ENCODE measurements at regions not wholly inside any gene's neighbourhood (a gene's known extent, or its start where the extent isn't known, plus 50 kb on each side); places are given as distances from the start of the nearest gene placed in this dataset.

GRCh38 chr1:239288820-239289554 lies 97.4 kb upstream of the CHRM3 start:
- Histone ChIP-seq H3K4me1 (ENCODE audit: control insufficient read depth in 2 of 2, insufficient read depth in 2 of 2, low read length in 2 of 2) (no peaks in the 10 kb centered on the region), H3K9me3 (ENCODE audit: control insufficient read depth in 2 of 3, low read length in 3 of 3) (no peaks in the 10 kb centered on the region), H3K27ac (ENCODE audit: low read depth, low read length) (no peak overlapping the region), H3K4me3 (ENCODE audit: low read length) (no peak overlapping the region), H3K36me3 (ENCODE audit: control insufficient read depth in 2 of 3, insufficient read depth in 3 of 3, low read length in 3 of 3) (no peaks in the 10 kb centered on the region), H3K27me3 (ENCODE audit: control insufficient read depth in 2 of 2, insufficient read depth in 2 of 2, low read length in 2 of 2) (no peaks in the 10 kb centered on the region)
- intact Hi-C loops (cut with micrococcal nuclease), result no loop called here
- ATAC-seq, result no peak
- Mint-ChIP-seq H3K36me3 (no peaks in the 10 kb centered on the region), H3K4me1 (no peaks in the 10 kb centered on the region), H3K9me3 (peaks cover 0 to 6% (median 0%) of the 10 kb centered on the region in 11 donors), H3K27me3 (peaks cover 0 to 37% (median 20%) of the 10 kb centered on the region in 5 donors), H3K4me3 (no peak overlapping the region), H3K27ac (no peak overlapping the region)
- ChIA-PET POLR2A (no interaction called here), CTCF (no interaction called here)
- no peak for DNase-seq

GRCh38 chr1:239287296-239287695 lies 99.1 kb upstream of the CHRM3 start:
- H3K4me3 Mint-ChIP-seq, result no peak overlapping the region
- no peaks in the 10 kb centered on the region for H3K4me1 Mint-ChIP-seq
- no peaks in the 10 kb centered on the region for H3K4me1 ChIP-seq (ENCODE audit: control insufficient read depth in 2 of 2, insufficient read depth in 2 of 2, low read length in 2 of 2)
- H3K27ac ChIP-seq (ENCODE audit: low read depth, low read length), result no peak overlapping the region
- peaks cover 0 to 37% (median 24%) of the 10 kb centered on the region in 5 donors for H3K27me3 Mint-ChIP-seq
- no peak overlapping the region for H3K4me3 ChIP-seq (ENCODE audit: low read length)
- DNase-seq, result no peak
- H3K27ac Mint-ChIP-seq, result no peak overlapping the region
- ChIA-PET POLR2A (no interaction called here), CTCF (no interaction called here)
- no peaks in the 10 kb centered on the region for H3K9me3 ChIP-seq (ENCODE audit: control insufficient read depth in 2 of 3, low read length in 3 of 3)
- no peaks in the 10 kb centered on the region for H3K36me3 Mint-ChIP-seq
- intact Hi-C loops (cut with micrococcal nuclease), result no loop called here
- H3K9me3 Mint-ChIP-seq, result peaks cover 0 to 6% (median 0%) of the 10 kb centered on the region in 11 donors
- no peaks in the 10 kb centered on the region for H3K36me3 ChIP-seq (ENCODE audit: control insufficient read depth in 2 of 3, insufficient read depth in 3 of 3, low read length in 3 of 3)
- no peak for ATAC-seq
- no peaks in the 10 kb centered on the region for H3K27me3 ChIP-seq (ENCODE audit: control insufficient read depth in 2 of 2, insufficient read depth in 2 of 2, low read length in 2 of 2)

- CTCF ChIA-PET, result no interaction called here
- H3K9me3 Mint-ChIP-seq, result peaks cover 0 to 6% (median 0%) of the 10 kb centered on the region in 11 donors
- no peak for ATAC-seq
These were observed 103.2 kb upstream of the CHRM3 start for GRCh38 chr1:239283216-239283615.

GRCh38 chr1:239282411-239282810 lies 104.0 kb upstream of the CHRM3 start:
- ChIA-PET POLR2A (no interaction called here), CTCF (no interaction called here)
- peaks cover 0 to 6% (median 0%) of the 10 kb centered on the region in 11 donors for H3K9me3 Mint-ChIP-seq
- H3K4me3 Mint-ChIP-seq, result no peak overlapping the region
- no peak overlapping the region for H3K27ac Mint-ChIP-seq
- no peaks in the 10 kb centered on the region for H3K4me1 Mint-ChIP-seq
- Histone ChIP-seq H3K27ac (ENCODE audit: low read depth, low read length) (no peak overlapping the region), H3K4me3 (ENCODE audit: low read length) (no peak overlapping the region), H3K27me3 (ENCODE audit: control insufficient read depth in 2 of 2, insufficient read depth in 2 of 2, low read length in 2 of 2) (no peaks in the 10 kb centered on the region), H3K36me3 (ENCODE audit: control insufficient read depth in 2 of 3, insufficient read depth in 3 of 3, low read length in 3 of 3) (no peaks in the 10 kb centered on the region), H3K4me1 (ENCODE audit: control insufficient read depth in 2 of 2, insufficient read depth in 2 of 2, low read length in 2 of 2) (no peaks in the 10 kb centered on the region), H3K9me3 (ENCODE audit: control insufficient read depth in 2 of 3, low read length in 3 of 3) (no peaks in the 10 kb centered on the region)
- H3K36me3 Mint-ChIP-seq, result no peaks in the 10 kb centered on the region
- H3K27me3 Mint-ChIP-seq, result peaks cover 0 to 14% (median 11%) of the 10 kb centered on the region in 5 donors
- intact Hi-C loops (cut with micrococcal nuclease), result no loop called here
- no peak for DNase-seq
- ATAC-seq, result no peak

More at GRCh38 chr1:239283216-239283615, 103.2 kb upstream of the CHRM3 start:
- Histone ChIP-seq H3K27me3 (ENCODE audit: control insufficient read depth in 2 of 2, insufficient read depth in 2 of 2, low read length in 2 of 2) (no peaks in the 10 kb centered on the region), H3K9me3 (ENCODE audit: control insufficient read depth in 2 of 3, low read length in 3 of 3) (no peaks in the 10 kb centered on the region), H3K4me1 (ENCODE audit: control insufficient read depth in 2 of 2, insufficient read depth in 2 of 2, low read length in 2 of 2) (no peaks in the 10 kb centered on the region), H3K27ac (ENCODE audit: low read depth, low read length) (no peak overlapping the region), H3K4me3 (ENCODE audit: low read length) (no peak overlapping the region), H3K36me3 (ENCODE audit: control insufficient read depth in 2 of 3, insufficient read depth in 3 of 3, low read length in 3 of 3) (no peaks in the 10 kb centered on the region)
- Mint-ChIP-seq H3K4me3 (no peak overlapping the region), H3K36me3 (no peaks in the 10 kb centered on the region), H3K27ac (no peak overlapping the region), H3K27me3 (peaks cover 0 to 15% (median 14%) of the 10 kb centered on the region in 5 donors), H3K4me1 (no peaks in the 10 kb centered on the region)
- no peak for DNase-seq
- POLR2A ChIA-PET, result no interaction called here
- intact Hi-C loops (cut with micrococcal nuclease), result no loop called here

GRCh38 chr1:239276051-239276450 lies 110.3 kb upstream of the CHRM3 start:
- ATAC-seq (no peak), DNase-seq (no peak)
- Histone ChIP-seq H3K27me3 (ENCODE audit: control insufficient read depth in 2 of 2, insufficient read depth in 2 of 2, low read length in 2 of 2) (no peaks in the 10 kb centered on the region), H3K4me1 (ENCODE audit: control insufficient read depth in 2 of 2, insufficient read depth in 2 of 2, low read length in 2 of 2) (no peaks in the 10 kb centered on the region), H3K9me3 (ENCODE audit: control insufficient read depth in 2 of 3, low read length in 3 of 3) (no peaks in the 10 kb centered on the region), H3K36me3 (ENCODE audit: control insufficient read depth in 2 of 3, insufficient read depth in 3 of 3, low read length in 3 of 3) (no peaks in the 10 kb centered on the region), H3K27ac (ENCODE audit: low read depth, low read length) (no peak overlapping the region), H3K4me3 (ENCODE audit: low read length) (no peak overlapping the region)
- Mint-ChIP-seq H3K9me3 (peaks cover 0 to 15% (median 0%) of the 10 kb centered on the region in 11 donors), H3K27me3 (peaks cover 0 to 4% (median 0%) of the 10 kb centered on the region in 5 donors), H3K27ac (no peak overlapping the region), H3K4me3 (no peak overlapping the region), H3K36me3 (no peaks in the 10 kb centered on the region), H3K4me1 (no peaks in the 10 kb centered on the region)
- intact Hi-C loops (cut with micrococcal nuclease), result no loop called here
- CTCF ChIA-PET, result no interaction called here
- POLR2A ChIA-PET, result no interaction called here

- intact Hi-C loops (cut with micrococcal nuclease), result no loop called here
- Histone ChIP-seq H3K27me3 (ENCODE audit: control insufficient read depth in 2 of 2, insufficient read depth in 2 of 2, low read length in 2 of 2) (no peaks in the 10 kb centered on the region), H3K4me3 (ENCODE audit: low read length) (no peak overlapping the region), H3K4me1 (ENCODE audit: control insufficient read depth in 2 of 2, insufficient read depth in 2 of 2, low read length in 2 of 2) (no peaks in the 10 kb centered on the region), H3K27ac (ENCODE audit: low read depth, low read length) (no peak overlapping the region), H3K9me3 (ENCODE audit: control insufficient read depth in 2 of 3, low read length in 3 of 3) (no peaks in the 10 kb centered on the region), H3K36me3 (ENCODE audit: control insufficient read depth in 2 of 3, insufficient read depth in 3 of 3, low read length in 3 of 3) (no peaks in the 10 kb centered on the region)
- ATAC-seq (no peak), DNase-seq (no peak)
- CTCF ChIA-PET, result no interaction called here
- Mint-ChIP-seq H3K27ac (no peak overlapping the region), H3K36me3 (no peaks in the 10 kb centered on the region), H3K9me3 (peaks cover 0 to 15% (median 5%) of the 10 kb centered on the region in 11 donors), H3K27me3 (peaks cover 0 to 4% (median 0%) of the 10 kb centered on the region in 5 donors), H3K4me1 (no peaks in the 10 kb centered on the region), H3K4me3 (no peak overlapping the region)
- POLR2A ChIA-PET, result no interaction called here
These were observed 112.0 kb upstream of the CHRM3 start for GRCh38 chr1:239274242-239274830.

- Histone ChIP-seq H3K27me3 (ENCODE audit: control insufficient read depth in 2 of 2, insufficient read depth in 2 of 2, low read length in 2 of 2) (no peaks in the 10 kb centered on the region), H3K4me3 (ENCODE audit: low read length) (no peak overlapping the region), H3K36me3 (ENCODE audit: control insufficient read depth in 2 of 3, insufficient read depth in 3 of 3, low read length in 3 of 3) (no peaks in the 10 kb centered on the region), H3K4me1 (ENCODE audit: control insufficient read depth in 2 of 2, insufficient read depth in 2 of 2, low read length in 2 of 2) (no peaks in the 10 kb centered on the region), H3K27ac (ENCODE audit: low read depth, low read length) (no peak overlapping the region), H3K9me3 (ENCODE audit: control insufficient read depth in 2 of 3, low read length in 3 of 3) (no peaks in the 10 kb centered on the region)
- peaks cover 0 to 4% (median 0%) of the 10 kb centered on the region in 5 donors for H3K27me3 Mint-ChIP-seq
- H3K4me3 Mint-ChIP-seq, result no peak overlapping the region
- no peak overlapping the region for H3K27ac Mint-ChIP-seq
- POLR2A ChIA-PET, result no interaction called here
- ATAC-seq (no peak), DNase-seq (no peak)
- intact Hi-C loops (cut with micrococcal nuclease), result no loop called here
- no peaks in the 10 kb centered on the region for H3K36me3 Mint-ChIP-seq
- H3K4me1 Mint-ChIP-seq, result no peaks in the 10 kb centered on the region
- CTCF ChIA-PET, result no interaction called here
- H3K9me3 Mint-ChIP-seq, result peaks cover 0 to 15% (median 2%) of the 10 kb centered on the region in 11 donors
These were observed 115.9 kb upstream of the CHRM3 start for GRCh38 chr1:239270509-239270908.
